HepG2 (cell line): ENCODE measurements at regions not wholly inside any gene's neighbourhood (a gene's known extent, or its start where the extent isn't known, plus 50 kb on each side); places are given as distances from the start of the nearest gene placed in this dataset.

ENCODE experiments used
- ATAC-seq: fragments of 200-7000 bp; cut with Tn5 transposase; 3 replicates; pipeline ENCODE4 v1.9.1; 2020; ENCODE audit warnings: mild to moderate bottlenecking, moderate library complexity
- BruUV-seq: library from RNA; stranded (reverse); fragments of 400-500 nt; replicated peaks from 2 replicates; lab custom pipeline; 2021; lab: Mats Ljungman, UMichigan
- CTCF ChIA-PET: fragments of 300-600 bp; formaldehyde crosslinking; extraction: SDS; loops from one replicate; lab custom pipeline; 2021; ENCODE audit warnings: low total read pairs, inconsistent platforms, low intra/inter-chr PET ratio; lab: Yijun Ruan, JAX
- POLR2A ChIA-PET: fragments of 350-600 bp; sonication (Branson Sonifier 250); formaldehyde crosslinking; loops from one replicate; lab custom pipeline; 2020; ENCODE audit warnings: antibody characterized with exemption, inconsistent platforms; lab: Yijun Ruan, JAX
- DNase-seq: peaks from one replicate; pipeline ENCODE4 v3.0.0-alpha.2; 2015; ENCODE audit warnings: low spot score
- FAIRE-seq: peaks from 3 replicates; lab custom pipeline; 2011; peaks lifted over from hg19 to GRCh38; lab: Jason Lieb, UNC
- H2AFZ ChIP-seq: one replicate; pipeline ENCODE4 v1.6.1; 2011; ENCODE audit warnings: low read length, inconsistent platforms
- H3K27ac ChIP-seq: fragments of 300-600 bp; 3 replicates; pipeline ENCODE4 v1.8.0; 2011; ENCODE audit warnings: mixed run types, mild to moderate bottlenecking, mixed read lengths, low read length, inconsistent platforms; ENCODE audit not compliant: insufficient read depth; ENCODE audit errors: extremely low read length
- H3K27me3 ChIP-seq, 2 experiments: fragments of 200-600 bp in 1 of 2; 2 replicates in 1 of 2; 3 replicates in 1 of 2; pipeline versions ENCODE4 v1.6.0 to v1.8.0; 2011; ENCODE audit warnings: low read length in 2 of 2, mild to moderate bottlenecking in 2 of 2, moderate library complexity in 2 of 2, inconsistent platforms in 1 of 2; ENCODE audit not compliant: insufficient read depth in 2 of 2, control insufficient read depth in 1 of 2
- H3K36me3 ChIP-seq, 2 experiments: fragments of 200-600 bp in 1 of 2; replicated peaks in 1 of 2; 2 replicates in 1 of 2; 3 replicates in 1 of 2; pipeline versions ENCODE4 v1.5.1 to v1.8.0; 2011; ENCODE audit warnings: low read length in 2 of 2, inconsistent platforms in 1 of 2; ENCODE audit not compliant: insufficient read depth in 2 of 2, control insufficient read depth in 1 of 2
- H3K4me1 ChIP-seq: 2 replicates; pipeline ENCODE4 v1.5.1; 2012; ENCODE audit warnings: low read length, inconsistent platforms; ENCODE audit not compliant: insufficient read depth
- H3K4me2 ChIP-seq: 2 replicates; pipeline ENCODE4 v1.6.0; 2011; ENCODE audit warnings: low read depth, low read length, inconsistent platforms
- H3K4me3 ChIP-seq, 3 experiments: fragments of 200-600 bp in 1 of 3; sonication (generic), shearing (Covaris generic) in 1 of 3; replicated peaks in 1 of 3; 2 replicates each; pipeline ENCODE4 v1.5.1; 2011 to 2016; ENCODE audit warnings: low read length in 3 of 3, inconsistent platforms in 2 of 3, low read depth in 2 of 3, mild to moderate bottlenecking in 2 of 3, control low read depth in 1 of 3, mixed read lengths in 1 of 3; ENCODE audit not compliant: insufficient read depth in 1 of 3
- H3K79me2 ChIP-seq: one replicate; pipeline ENCODE4 v1.6.1; 2011; ENCODE audit warnings: low read length, inconsistent platforms; ENCODE audit not compliant: insufficient read depth
- H3K9ac ChIP-seq: 2 replicates; pipeline ENCODE4 v1.6.0; 2011; ENCODE audit warnings: mild to moderate bottlenecking, low read depth, low read length, inconsistent platforms; ENCODE audit not compliant: insufficient read depth
- H3K9me3 ChIP-seq: 2 replicates; pipeline ENCODE4 v1.5.1; 2012; ENCODE audit warnings: mild to moderate bottlenecking, low read length
- H4K20me1 ChIP-seq: 2 replicates; pipeline ENCODE4 v1.6.0; 2011; ENCODE audit warnings: inconsistent platforms, mild to moderate bottlenecking, low read length, moderate library complexity; ENCODE audit not compliant: insufficient read depth
- ARNTL ChIP-seq: sonication (generic); formaldehyde crosslinking; IDR thresholded peaks from 2 replicates; pipeline ENCODE4 v1.4.0; 2020; ENCODE audit warnings: mild to moderate bottlenecking, missing genetic modification reagents
- ATF3 ChIP-seq: sonication (generic); formaldehyde crosslinking; IDR thresholded peaks from 2 replicates; pipeline ENCODE4 v1.4.0; 2020; ENCODE audit warnings: missing genetic modification reagents
- FIP1L1 ChIP-seq: fragments of 200-400 bp; formaldehyde crosslinking; IDR thresholded peaks from 2 replicates; pipeline ENCODE4 v1.6.1; 2018; ENCODE audit warnings: low read depth, mild to moderate bottlenecking, low read length, moderate library complexity, borderline replicate concordance; ENCODE audit not compliant: insufficient read depth
- IKZF4 ChIP-seq: sonication (generic); formaldehyde crosslinking; IDR thresholded peaks from 2 replicates; pipeline ENCODE4 v1.5.1; 2020; ENCODE audit warnings: borderline replicate concordance, mild to moderate bottlenecking, low read depth, missing genetic modification reagents; ENCODE audit errors: not compliant biosample characterization
- KAT2B ChIP-seq: fragments of 150-350 bp; IDR thresholded peaks from 2 replicates; pipeline ENCODE4 v1.6.1; 2014; ENCODE audit warnings: low read depth, low read length, borderline replicate concordance
- MAZ ChIP-seq, 2 experiments: sonication (generic) in 1 of 2; formaldehyde crosslinking in 1 of 2; IDR thresholded peaks; 2 replicates each; pipeline versions ENCODE4 v1.5.0 to v1.6.1; 2012 to 2020; ENCODE audit warnings: low read depth in 2 of 2, mild to moderate bottlenecking in 2 of 2, borderline replicate concordance in 1 of 2, improper control_type of control experiment in 1 of 2, low read length in 1 of 2, missing genetic modification reagents in 1 of 2, moderate library complexity in 1 of 2
- PREB ChIP-seq: sonication (generic); formaldehyde crosslinking; IDR thresholded peaks from 2 replicates; pipeline ENCODE4 v1.4.0; 2020; ENCODE audit warnings: missing genetic modification reagents
- SOX13 ChIP-seq, 3 experiments: fragments of 450-650 bp in 1 of 3; sonication (generic) in 1 of 3; formaldehyde crosslinking in 1 of 3; IDR thresholded peaks in 2 of 3; conservative IDR thresholded peaks in 1 of 3; 2 replicates each; pipeline versions ENCODE4 v1.5.0 to v1.6.1; 2016 to 2020; ENCODE audit warnings: antibody characterized with exemption in 1 of 3, mild to moderate bottlenecking in 1 of 3, missing compliant biosample characterization in 1 of 3, missing genetic modification reagents in 1 of 3, moderate library complexity in 1 of 3
- TP53 ChIP-seq: sonication (generic); formaldehyde crosslinking; conservative IDR thresholded peaks from 2 replicates; pipeline ENCODE4 v1.4.0; 2020; ENCODE audit warnings: missing genetic modification reagents
- ZFP1 ChIP-seq: IDR thresholded peaks from 2 replicates; pipeline ENCODE4 v1.6.1; 2016
- ZNF274 ChIP-seq: sonication (generic); formaldehyde crosslinking; IDR thresholded peaks from 2 replicates; pipeline ENCODE4 v1.5.1; 2020; ENCODE audit warnings: mild to moderate bottlenecking, missing genetic modification reagents
- ZNF672 ChIP-seq: sonication (generic); formaldehyde crosslinking; IDR thresholded peaks from 2 replicates; pipeline ENCODE4 v1.8.1; 2022; ENCODE audit warnings: missing genetic modification reagents
- ZNF792 ChIP-seq: IDR thresholded peaks from 2 replicates; pipeline ENCODE4 v1.6.1; 2016
- WGBS: methylation state at CpG from one replicate; pipeline ENCODE4 v1.1.6; 2017; ENCODE audit warnings: low lambda C conversion rate; 5-methylcytosine and 5-hydroxymethylcytosine counted together
- in situ Hi-C: cut with HindIII; loops from 2 replicates; pipeline ENCODE4 v1.10.0; 2017; ENCODE audit warnings: low pct_unique_long_range_greater_than_20kb; ENCODE audit not compliant: extremely low pct_ligation_motif_present
- intact Hi-C: fragments of 100-400 bp; cut with micrococcal nuclease; formaldehyde crosslinking; loops from one replicate; pipeline ENCODE4 v1.10.0; 2022; ENCODE audit not compliant: unreplicated experiment
- TF ChIP-seq, protein P1 (sequence below): sonication (generic); formaldehyde crosslinking; IDR thresholded peaks from 2 replicates; pipeline ENCODE4 v1.9.0; 2021; ENCODE audit warnings: missing genetic modification reagents, mild to moderate bottlenecking, borderline replicate concordance

GRCh38 chr1:82800721-82801120 lies 1000.0 kb downstream of the ADGRL2 start (continued):
- TF ChIP-seq PREB (CRISPR knock-in tag) (no peak), ZNF792 (CRISPR knock-in tag) (no peak), FIP1L1 (no peak), ZNF672 (CRISPR knock-in tag) (no peak), SOX13 (IDR thresholded peaks at IDR 0.05) (no peak), SOX13 (CRISPR knock-in tag; conservative IDR thresholded peaks at IDR 0.05 in 1 of 2, IDR thresholded peaks at IDR 0.05 in 1 of 2) (no peak), KAT2B (no peak), IKZF4 (CRISPR knock-in tag) (no peak)

DNA sequence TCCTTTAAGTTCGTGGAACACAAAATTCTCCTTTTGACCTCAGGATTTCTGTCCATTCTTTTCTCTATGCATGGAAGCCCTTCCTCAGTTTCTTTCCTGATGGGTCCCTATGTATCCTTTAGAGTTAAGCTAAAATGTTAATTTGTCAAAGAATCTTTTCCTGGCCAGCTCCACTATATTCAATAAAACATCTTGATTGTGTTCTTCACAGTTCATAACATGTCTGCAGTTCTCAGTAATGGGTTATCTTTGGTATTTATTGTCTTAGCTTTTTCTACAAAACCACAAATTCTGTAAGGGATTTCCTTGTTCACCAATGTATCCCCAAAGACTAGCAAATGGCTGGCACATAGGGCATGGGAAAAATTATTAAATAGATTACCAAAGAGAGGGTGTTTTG lies 998.5 kb downstream of the ADGRL2 start:
- Histone ChIP-seq H3K27ac (no peak overlapping the region), H2AFZ (no peak overlapping the region), H4K20me1 (no peaks in the 10 kb centered on the region), H3K79me2 (no peaks in the 10 kb centered on the region), H3K4me2 (no peak overlapping the region), H3K36me3 (no peaks in the 10 kb centered on the region), H3K9me3 (peaks cover 77% of the 10 kb centered on the region), H3K4me3 (no peak overlapping the region), H3K27me3 (no peaks in the 10 kb centered on the region), H3K4me1 (no peaks in the 10 kb centered on the region), H3K9ac (no peak overlapping the region)
- POLR2A ChIA-PET: no interaction called here
- intact Hi-C loops (no loop called here), in situ Hi-C loops (no loop called here)
- no peak for ATAC-seq
- FAIRE-seq: no peak
- CTCF ChIA-PET: no interaction called here
- no peak for TF ChIP-seq TP53 (CRISPR knock-in tag)
- no peak for TF ChIP-seq ARNTL
- no peak for TF ChIP-seq ZNF274 (CRISPR knock-in tag)
- TF ChIP-seq ZFP1 (CRISPR knock-in tag): no peak
- TF ChIP-seq, protein P1, sequence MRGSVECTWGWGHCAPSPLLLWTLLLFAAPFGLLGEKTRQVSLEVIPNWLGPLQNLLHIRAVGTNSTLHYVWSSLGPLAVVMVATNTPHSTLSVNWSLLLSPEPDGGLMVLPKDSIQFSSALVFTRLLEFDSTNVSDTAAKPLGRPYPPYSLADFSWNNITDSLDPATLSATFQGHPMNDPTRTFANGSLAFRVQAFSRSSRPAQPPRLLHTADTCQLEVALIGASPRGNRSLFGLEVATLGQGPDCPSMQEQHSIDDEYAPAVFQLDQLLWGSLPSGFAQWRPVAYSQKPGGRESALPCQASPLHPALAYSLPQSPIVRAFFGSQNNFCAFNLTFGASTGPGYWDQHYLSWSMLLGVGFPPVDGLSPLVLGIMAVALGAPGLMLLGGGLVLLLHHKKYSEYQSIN: no peak
- TF ChIP-seq ATF3: no peak
- TF ChIP-seq MAZ (IDR thresholded peaks at IDR 0.05; ENCODE audit: borderline replicate concordance, low read depth, low read length): no peak
- no peak for TF ChIP-seq MAZ (CRISPR knock-in tag; IDR thresholded peaks at IDR 0.05; ENCODE audit: low read depth)
- WGBS: no CpG with 5 or more reads among the region's 1 CpG
- DNase-seq: no peak
- BruUV-seq: no TSS peak
